ENCODE measurements at regions not wholly inside any gene's neighbourhood (a gene's known extent, or its start where the extent isn't known, plus 50 kb on each side); places are given as distances from the start of the nearest gene placed in this dataset.

GRCh38 chr1:219761208-219761860, 148.4 kb upstream of the ZC3H11B start:
- H3K27me3 ChIP-seq (ENCODE audit: control insufficient read depth in 3 of 3, insufficient read depth in 3 of 3, low read length in 2 of 3), result no peaks in the 10 kb centered on the region
- 81 to 84% methylated on average over 3 of the region's 3 CpGs for WGBS, 2 donors
- H3K9ac ChIP-seq (ENCODE audit: insufficient read depth in 1 of 2, low read length in 2 of 2), result no peak overlapping the region
- no peak overlapping the region for H3K4me3 ChIP-seq
- TF ChIP-seq CTCF (IDR thresholded peaks at IDR 0.05; ENCODE audit: control extremely low read depth, extremely low read depth), result no peak
- no peaks in the 10 kb centered on the region for H3K36me3 ChIP-seq (ENCODE audit: control insufficient read depth in 4 of 4, insufficient read depth in 4 of 4, low read length in 4 of 4)
- ATAC-seq (ENCODE audit: insufficient read depth, low FRiP score), result no peak
- H3K27ac ChIP-seq (ENCODE audit: low read depth in 1 of 2, low read length in 1 of 2), result no peak overlapping the region
- H3K9me3 ChIP-seq (ENCODE audit: control insufficient read depth in 4 of 4, insufficient read depth in 3 of 4, low read length in 3 of 4), result peaks cover 0 to 1% (median 0%) of the 10 kb centered on the region in 4 donors
- peaks cover 0 to 15% (median 2%) of the 10 kb centered on the region in 5 donors for H3K4me1 ChIP-seq (ENCODE audit: control insufficient read depth in 5 of 5, insufficient read depth in 5 of 5, low read length in 5 of 5)
- DNase-seq, result no peak

- ATAC-seq (ENCODE audit: insufficient read depth, low FRiP score) (no peak), DNase-seq (no peak)
- no peak overlapping the region for H3K9ac ChIP-seq (ENCODE audit: insufficient read depth in 1 of 2, low read length in 2 of 2)
- no peaks in the 10 kb centered on the region for H3K36me3 ChIP-seq (ENCODE audit: control insufficient read depth in 4 of 4, insufficient read depth in 4 of 4, low read length in 4 of 4)
- H3K27me3 ChIP-seq (ENCODE audit: control insufficient read depth in 3 of 3, insufficient read depth in 3 of 3, low read length in 2 of 3), result no peaks in the 10 kb centered on the region
- H3K27ac ChIP-seq (ENCODE audit: low read depth in 1 of 2, low read length in 1 of 2), result no peak overlapping the region
- no peak overlapping the region for H3K4me3 ChIP-seq
- H3K9me3 ChIP-seq (ENCODE audit: control insufficient read depth in 4 of 4, insufficient read depth in 3 of 4, low read length in 3 of 4), result peaks cover 0 to 1% (median 0%) of the 10 kb centered on the region in 4 donors
- WGBS, 2 donors, result 16 to 29% methylated on average over 1 of the region's 1 CpG
- H3K4me1 ChIP-seq (ENCODE audit: control insufficient read depth in 5 of 5, insufficient read depth in 5 of 5, low read length in 5 of 5), result peaks cover 2 to 22% (median 2%) of the 10 kb centered on the region in 5 donors
- no peak for TF ChIP-seq CTCF (IDR thresholded peaks at IDR 0.05; ENCODE audit: control extremely low read depth, extremely low read depth)
Measured at GRCh38 chr1:219759095-219759494, 146.2 kb upstream of the ZC3H11B start.

- WGBS, 2 donors, result 31 to 39% methylated on average over 5 of the region's 5 CpGs
- ATAC-seq (ENCODE audit: insufficient read depth, low FRiP score) (no peak), DNase-seq (peak; percentile 81 to 94 (median 93))
- H3K4me3 ChIP-seq, result no peak overlapping the region
- peaks cover 0 to 1% (median 0%) of the 10 kb centered on the region in 4 donors for H3K9me3 ChIP-seq (ENCODE audit: control insufficient read depth in 4 of 4, insufficient read depth in 3 of 4, low read length in 3 of 4)
- no peak overlapping the region for H3K27ac ChIP-seq (ENCODE audit: low read depth in 1 of 2, low read length in 1 of 2)
- no peak overlapping the region for H3K9ac ChIP-seq (ENCODE audit: insufficient read depth in 1 of 2, low read length in 2 of 2)
- no peaks in the 10 kb centered on the region for H3K36me3 ChIP-seq (ENCODE audit: control insufficient read depth in 4 of 4, insufficient read depth in 4 of 4, low read length in 4 of 4)
- no peak for TF ChIP-seq CTCF (IDR thresholded peaks at IDR 0.05; ENCODE audit: control extremely low read depth, extremely low read depth)
- peaks cover 2 to 30% (median 2%) of the 10 kb centered on the region in 5 donors for H3K4me1 ChIP-seq (ENCODE audit: control insufficient read depth in 5 of 5, insufficient read depth in 5 of 5, low read length in 5 of 5)
- H3K27me3 ChIP-seq (ENCODE audit: control insufficient read depth in 3 of 3, insufficient read depth in 3 of 3, low read length in 2 of 3), result no peaks in the 10 kb centered on the region
Measured at GRCh38 chr1:219757890-219758289, 145.0 kb upstream of the ZC3H11B start.

- Histone ChIP-seq H3K36me3 (ENCODE audit: control insufficient read depth in 4 of 4, insufficient read depth in 4 of 4, low read length in 4 of 4) (no peaks in the 10 kb centered on the region), H3K9ac (ENCODE audit: insufficient read depth in 1 of 2, low read length in 2 of 2) (no peak overlapping the region), H3K4me3 (no peak overlapping the region), H3K4me1 (ENCODE audit: control insufficient read depth in 5 of 5, insufficient read depth in 5 of 5, low read length in 5 of 5) (peaks cover 2 to 41% (median 8%) of the 10 kb centered on the region in 5 donors), H3K27me3 (ENCODE audit: control insufficient read depth in 3 of 3, insufficient read depth in 3 of 3, low read length in 2 of 3) (no peaks in the 10 kb centered on the region), H3K9me3 (ENCODE audit: control insufficient read depth in 4 of 4, insufficient read depth in 3 of 4, low read length in 3 of 4) (no peaks in the 10 kb centered on the region), H3K27ac (ENCODE audit: low read depth in 1 of 2, low read length in 1 of 2) (no peak overlapping the region)
- WGBS, 2 donors, result 83 to 87% methylated on average over 3 of the region's 3 CpGs
- DNase-seq (no peak), ATAC-seq (ENCODE audit: insufficient read depth, low FRiP score) (no peak)
- no peak for TF ChIP-seq CTCF (IDR thresholded peaks at IDR 0.05; ENCODE audit: control extremely low read depth, extremely low read depth)
Measured at GRCh38 chr1:219755234-219755633, 142.3 kb upstream of the ZC3H11B start.
